BJ (cell line): ENCODE measurements at regions not wholly inside any gene's neighbourhood (a gene's known extent, or its start where the extent isn't known, plus 50 kb on each side); places are given as distances from the start of the nearest gene placed in this dataset.
"Not testable (repeated sequence)": the region's sequence is repeated elsewhere in the genome, so short reads cannot be mapped to it uniquely, and the experiment has no call there.

Experiments used
- CTCF ChIA-PET: fragments of 350-600 bp; formaldehyde crosslinking; extraction: SDS; loops from one replicate; lab custom pipeline; 2021; ENCODE audit warnings: antibody characterized with exemption, inconsistent platforms; lab: Yijun Ruan, JAX
- POLR2A ChIA-PET: fragments of 300-600 bp; sonication (Branson Sonifier 250); formaldehyde crosslinking; extraction: SDS; loops from one replicate; lab custom pipeline; 2021; ENCODE audit warnings: antibody characterized with exemption; lab: Charles Lee
- DNase-seq: peaks from one replicate; pipeline ENCODE4 v3.0.0-alpha.2; 2011; ENCODE audit warnings: low read depth
- H3K27me3 ChIP-seq: 2 replicates; pipeline ENCODE4 v1.6.0; 2011; ENCODE audit warnings: low read length; ENCODE audit not compliant: control insufficient read depth, insufficient read depth
- H3K36me3 ChIP-seq: 2 replicates; pipeline ENCODE4 v1.5.1; 2011; ENCODE audit warnings: low read length; ENCODE audit not compliant: control insufficient read depth, insufficient read depth
- H3K4me3 ChIP-seq: 2 replicates; pipeline ENCODE4 v1.5.1; 2011; ENCODE audit warnings: low read depth, mild to moderate bottlenecking, control low read depth, low read length
- TF ChIP-seq, protein P1 (sequence below): IDR thresholded peaks from 2 replicates; pipeline ENCODE4 v1.5.1; 2011; ENCODE audit warnings: low read depth, mild to moderate bottlenecking, control low read depth, inconsistent platforms, low read length, moderate library complexity; ENCODE audit not compliant: insufficient read depth

GRCh38 chr4:30024526-30024925, 695.6 kb upstream of the PCDH7 start:
- TF ChIP-seq, protein P1, sequence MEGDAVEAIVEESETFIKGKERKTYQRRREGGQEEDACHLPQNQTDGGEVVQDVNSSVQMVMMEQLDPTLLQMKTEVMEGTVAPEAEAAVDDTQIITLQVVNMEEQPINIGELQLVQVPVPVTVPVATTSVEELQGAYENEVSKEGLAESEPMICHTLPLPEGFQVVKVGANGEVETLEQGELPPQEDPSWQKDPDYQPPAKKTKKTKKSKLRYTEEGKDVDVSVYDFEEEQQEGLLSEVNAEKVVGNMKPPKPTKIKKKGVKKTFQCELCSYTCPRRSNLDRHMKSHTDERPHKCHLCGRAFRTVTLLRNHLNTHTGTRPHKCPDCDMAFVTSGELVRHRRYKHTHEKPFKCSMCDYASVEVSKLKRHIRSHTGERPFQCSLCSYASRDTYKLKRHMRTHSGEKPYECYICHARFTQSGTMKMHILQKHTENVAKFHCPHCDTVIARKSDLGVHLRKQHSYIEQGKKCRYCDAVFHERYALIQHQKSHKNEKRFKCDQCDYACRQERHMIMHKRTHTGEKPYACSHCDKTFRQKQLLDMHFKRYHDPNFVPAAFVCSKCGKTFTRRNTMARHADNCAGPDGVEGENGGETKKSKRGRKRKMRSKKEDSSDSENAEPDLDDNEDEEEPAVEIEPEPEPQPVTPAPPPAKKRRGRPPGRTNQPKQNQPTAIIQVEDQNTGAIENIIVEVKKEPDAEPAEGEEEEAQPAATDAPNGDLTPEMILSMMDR, result no peak
- POLR2A ChIA-PET, result no interaction called here
- Histone ChIP-seq H3K36me3 (no peaks in the 10 kb centered on the region), H3K27me3 (no peaks in the 10 kb centered on the region), H3K4me3 (no peak overlapping the region)
- no peak for DNase-seq
- CTCF ChIA-PET, result no interaction called here

GRCh38 chr4:30028826-30029225, 691.3 kb upstream of the PCDH7 start:
- CTCF ChIA-PET, result no interaction called here
- Histone ChIP-seq H3K27me3 (no peaks in the 10 kb centered on the region), H3K36me3 (no peaks in the 10 kb centered on the region), H3K4me3 (no peak overlapping the region)
- POLR2A ChIA-PET, result no interaction called here
- TF ChIP-seq, protein P1, result no peak
- DNase-seq, result no peak

GRCh38 chr4:30056016-30056766, 664.0 kb upstream of the PCDH7 start:
- Histone ChIP-seq H3K4me3 (no peak overlapping the region), H3K27me3 (no peaks in the 10 kb centered on the region), H3K36me3 (no peaks in the 10 kb centered on the region)
- ChIA-PET CTCF (no interaction called here), POLR2A (no interaction called here)
- DNase-seq, result no peak
- TF ChIP-seq, protein P1, result no peak

GRCh38 chr4:30068234-30068633, 651.9 kb upstream of the PCDH7 start:
- ChIA-PET CTCF (no interaction called here), POLR2A (no interaction called here)
- Histone ChIP-seq H3K4me3 (no peak overlapping the region), H3K27me3 (no peaks in the 10 kb centered on the region), H3K36me3 (no peaks in the 10 kb centered on the region)
- TF ChIP-seq, protein P1, result no peak
- DNase-seq, result no peak

DNA sequence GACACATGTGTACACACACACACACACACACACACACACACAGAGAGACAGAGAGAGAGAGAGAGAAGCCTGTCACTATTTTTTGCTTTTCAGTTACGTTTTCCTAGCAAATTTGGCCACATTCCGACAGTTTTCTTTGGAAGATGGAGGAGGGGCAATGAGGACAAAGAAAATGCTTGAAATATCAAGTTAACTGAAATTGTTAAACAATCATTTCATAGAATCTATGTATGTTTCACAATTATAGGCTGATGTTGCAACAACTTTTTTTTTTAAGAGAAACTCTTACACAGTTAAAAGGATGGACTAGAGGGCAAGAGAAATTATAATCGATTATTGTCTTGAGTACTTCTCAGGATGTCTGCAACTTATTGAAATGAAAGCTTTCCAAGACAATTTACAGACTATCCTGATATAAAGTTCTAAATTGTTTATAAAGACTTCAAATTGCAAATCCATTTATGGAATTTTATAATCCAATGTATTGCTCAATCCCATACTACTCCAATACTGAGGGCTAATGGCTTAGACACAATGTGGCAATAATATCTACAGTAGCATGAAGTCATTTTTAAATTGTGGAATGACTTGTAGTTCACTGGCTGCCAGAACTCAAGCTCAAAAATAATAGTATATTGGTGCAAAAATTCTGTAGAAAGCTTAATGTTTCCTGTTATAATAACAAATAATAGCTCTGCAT, 647.0 kb upstream of the PCDH7 start:
- Histone ChIP-seq H3K4me3 (no peak overlapping the region), H3K27me3 (no peaks in the 10 kb centered on the region), H3K36me3 (no peaks in the 10 kb centered on the region)
- POLR2A ChIA-PET, result no interaction called here
- TF ChIP-seq, protein P1, result no peak
- DNase-seq, result no peak
- CTCF ChIA-PET, result no interaction called here

DNA sequence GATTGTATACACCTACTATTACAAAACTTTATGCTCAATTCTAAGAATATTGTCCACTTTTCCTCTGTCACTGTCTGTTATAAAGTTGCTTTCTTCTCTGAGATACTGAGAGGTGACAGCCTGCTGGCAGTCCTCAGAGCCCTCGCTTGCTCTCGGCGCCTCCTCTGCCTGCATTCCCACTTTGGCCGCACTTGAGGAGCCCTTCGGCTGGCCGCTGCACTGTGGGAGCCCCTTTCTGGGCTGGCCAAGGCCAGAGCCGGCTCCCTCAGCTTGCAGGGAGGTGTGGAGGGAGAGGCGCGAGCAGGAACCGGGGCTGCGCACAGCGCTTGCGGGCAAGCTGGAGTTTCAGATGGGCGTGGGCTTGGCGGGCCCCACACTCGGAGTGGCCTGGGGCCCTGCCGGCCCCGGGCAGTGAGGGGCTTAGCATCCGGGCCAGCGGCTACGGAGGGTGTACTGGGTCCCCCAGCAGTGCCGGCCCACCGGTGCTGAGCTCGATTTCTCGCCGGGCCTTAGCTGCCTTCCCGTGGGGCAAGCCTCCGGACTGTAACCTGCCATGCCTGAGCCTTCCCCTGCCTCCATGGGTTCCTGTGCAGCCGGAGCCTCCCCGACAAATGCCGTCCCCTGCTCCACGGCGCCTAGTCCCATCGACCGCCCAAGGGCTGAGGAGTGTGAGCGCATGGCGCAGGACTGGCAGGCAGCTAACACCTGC, 627.6 kb upstream of the PCDH7 start:
- POLR2A ChIA-PET, H3K27me3 ChIP-seq, H3K36me3 ChIP-seq, DNase-seq, CTCF ChIA-PET, H3K4me3 ChIP-seq: not testable (repeated sequence)
